NCI-H2081 treated with DMSO at 0.1 percent for 48 hours (cell line): ENCODE measurements at regions not wholly inside any gene's neighbourhood (a gene's known extent, or its start where the extent isn't known, plus 50 kb on each side); places are given as distances from the start of the nearest gene placed in this dataset.
"Not testable (repeated sequence)": the region's sequence is repeated elsewhere in the genome, so short reads cannot be mapped to it uniquely, and the experiment has no call there.

ENCODE experiments used
- DNase-seq: peaks from one replicate; lab custom pipeline; 2025; lab: John Stamatoyannopoulos, UW

GRCh38 chr3:178099274-178099673, 437.0 kb upstream of the KCNMB2 start:
- DNase-seq: no peak

- DNase-seq: no peak
These were observed 436.4 kb upstream of the KCNMB2 start for GRCh38 chr3:178099862-178100261.

- DNase-seq: no peak
These were observed 435.3 kb upstream of the KCNMB2 start for GRCh38 chr3:178100908-178101307.

GRCh38 chr3:178103140-178103539, 433.1 kb upstream of the KCNMB2 start:
- DNase-seq: no peak

- no peak for DNase-seq
These were observed 428.4 kb upstream of the KCNMB2 start for GRCh38 chr3:178107804-178108203.

- DNase-seq: no peak
These were observed 426.5 kb upstream of the KCNMB2 start for GRCh38 chr3:178109691-178110090.

- DNase-seq: no peak
These were observed 424.1 kb upstream of the KCNMB2 start for GRCh38 chr3:178112134-178112533.

GRCh38 chr3:178112552-178112951, 423.7 kb upstream of the KCNMB2 start:
- DNase-seq: not testable (repeated sequence)

GRCh38 chr3:178117641-178118040, 418.6 kb upstream of the KCNMB2 start:
- DNase-seq: no peak

- not testable (repeated sequence) for DNase-seq
These were observed 416.5 kb upstream of the KCNMB2 start for GRCh38 chr3:178119608-178120295.

GRCh38 chr3:178120367-178120766, 415.9 kb upstream of the KCNMB2 start:
- DNase-seq: no peak

GRCh38 chr3:178126686-178127085, 409.6 kb upstream of the KCNMB2 start:
- DNase-seq: no peak

- DNase-seq: no peak
These were observed 409.0 kb upstream of the KCNMB2 start for GRCh38 chr3:178127221-178127620.

GRCh38 chr3:178129109-178129508, 407.1 kb upstream of the KCNMB2 start:
- DNase-seq: no peak

GRCh38 chr3:178131801-178132200, 404.4 kb upstream of the KCNMB2 start:
- DNase-seq: no peak

GRCh38 chr3:178137206-178137605, 399.0 kb upstream of the KCNMB2 start:
- no peak for DNase-seq

- DNase-seq: no peak
These were observed 398.4 kb upstream of the KCNMB2 start for GRCh38 chr3:178137831-178138230.

GRCh38 chr3:178139116-178139515, 397.1 kb upstream of the KCNMB2 start:
- DNase-seq: no peak

- DNase-seq: no peak
These were observed 395.5 kb upstream of the KCNMB2 start for GRCh38 chr3:178140531-178141304.

GRCh38 chr3:178141305-178141684, 394.9 kb upstream of the KCNMB2 start:
- DNase-seq: not testable (repeated sequence)

GRCh38 chr3:178146406-178146831, 389.8 kb upstream of the KCNMB2 start:
- DNase-seq: no peak

GRCh38 chr3:178147001-178147400, 389.2 kb upstream of the KCNMB2 start:
- no peak for DNase-seq

GRCh38 chr3:178152031-178152806, 384.0 kb upstream of the KCNMB2 start:
- no peak for DNase-seq
